Fibroblast of skin of left quadriceps (primary cell): ENCODE measurements at regions not wholly inside any gene's neighbourhood (a gene's known extent, or its start where the extent isn't known, plus 50 kb on each side); places are given as distances from the start of the nearest gene placed in this dataset.

Experiments
- DNase-seq, 2 experiments: peaks; one replicate each; pipeline ENCODE4 v3.0.0-alpha.2; 2013; ENCODE audit warnings: low read depth in 2 of 2

DNA sequence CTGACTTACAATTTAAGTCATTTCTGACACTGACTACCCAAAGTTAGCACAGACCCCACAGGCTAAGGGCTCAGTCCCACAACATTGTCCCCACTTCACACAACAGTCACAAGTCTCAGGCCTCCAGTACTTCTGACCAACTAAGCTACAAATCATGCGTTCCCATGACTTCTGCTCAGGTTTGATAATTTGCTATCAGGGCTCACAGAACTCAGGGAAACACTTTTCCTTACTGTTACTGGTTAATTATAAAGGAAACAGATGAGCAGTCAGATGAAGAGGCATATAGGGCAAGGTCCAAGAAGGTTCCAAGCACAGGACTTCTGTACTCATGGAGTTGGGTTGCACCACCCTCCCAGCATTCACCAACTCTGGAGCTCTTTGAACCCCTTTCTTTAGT is 151.2 kb upstream of the TNR start:
- no peak for DNase-seq

DNA sequence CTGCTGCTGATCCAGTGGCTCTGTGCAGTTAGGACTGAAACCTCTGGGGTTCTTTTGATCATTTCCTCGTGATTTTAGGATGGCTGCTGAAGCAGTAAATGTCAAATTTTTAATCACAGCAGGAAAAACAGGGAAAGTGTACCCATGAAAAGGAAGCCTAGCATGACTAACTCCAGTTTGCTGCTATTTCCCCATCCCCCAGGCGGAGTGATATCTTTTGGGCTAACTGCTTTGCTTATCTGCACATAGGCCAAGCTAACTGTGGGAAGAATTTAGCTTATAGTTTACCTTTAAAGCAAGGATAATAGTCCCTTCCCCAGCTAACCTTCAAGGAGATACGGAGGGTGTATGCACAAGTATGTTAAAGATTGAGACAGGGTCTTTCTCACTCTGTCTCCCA is 149.8 kb upstream of the TNR start:
- DNase-seq = no peak

DNA sequence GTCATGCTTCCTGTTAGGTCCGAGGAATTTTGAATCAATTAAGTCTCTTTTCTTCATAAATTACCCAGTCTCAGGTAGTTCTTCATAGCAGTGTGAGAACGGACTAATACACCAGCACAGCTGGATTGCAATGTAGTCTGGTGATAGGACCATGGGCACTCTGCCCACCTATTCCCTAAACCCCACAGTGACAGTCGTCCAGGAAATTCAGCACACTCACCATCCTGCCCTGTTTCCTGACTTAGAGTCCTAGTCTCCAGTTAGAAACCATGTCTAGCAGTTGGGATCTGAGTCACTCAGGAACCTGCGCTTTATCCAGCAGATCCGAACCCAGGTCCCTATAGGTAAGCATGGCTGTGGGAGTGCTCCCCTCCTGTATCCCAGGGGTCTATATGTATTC is 149.3 kb upstream of the TNR start:
- no peak for DNase-seq

- no peak for DNase-seq
Observed at GRCh38 chr1:175891783-175892309, 148.5 kb upstream of the TNR start.

DNA sequence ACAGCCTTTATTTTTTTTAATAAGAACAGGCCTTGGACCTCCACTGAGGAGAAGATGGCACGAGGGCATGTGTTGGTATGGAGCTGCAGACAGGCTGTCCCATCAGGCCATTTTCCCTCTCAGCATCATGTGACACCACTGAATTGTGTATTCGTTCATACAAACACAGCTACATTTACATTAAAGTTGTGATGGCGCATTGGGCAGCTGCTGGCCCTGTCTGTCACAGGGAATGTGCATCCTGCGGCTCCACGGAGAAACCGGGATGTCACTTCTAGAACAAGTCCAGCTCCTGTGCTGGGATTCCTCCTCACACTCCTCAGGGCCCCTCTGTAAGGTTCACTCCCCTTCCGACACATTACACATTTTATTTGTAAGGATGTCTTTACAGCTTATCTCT is 147.6 kb upstream of the TNR start:
- DNase-seq = no peak

GRCh38 chr1:175889848-175890247 is 146.5 kb upstream of the TNR start:
- DNase-seq = no peak

- no peak for DNase-seq
Observed at GRCh38 chr1:175888996-175889395, 145.6 kb upstream of the TNR start.

- DNase-seq = peak; percentile 11 to 14
Observed at GRCh38 chr1:175887981-175888428, 144.6 kb upstream of the TNR start.

GRCh38 chr1:175887521-175887920 is 144.1 kb upstream of the TNR start:
- DNase-seq = no peak

DNA sequence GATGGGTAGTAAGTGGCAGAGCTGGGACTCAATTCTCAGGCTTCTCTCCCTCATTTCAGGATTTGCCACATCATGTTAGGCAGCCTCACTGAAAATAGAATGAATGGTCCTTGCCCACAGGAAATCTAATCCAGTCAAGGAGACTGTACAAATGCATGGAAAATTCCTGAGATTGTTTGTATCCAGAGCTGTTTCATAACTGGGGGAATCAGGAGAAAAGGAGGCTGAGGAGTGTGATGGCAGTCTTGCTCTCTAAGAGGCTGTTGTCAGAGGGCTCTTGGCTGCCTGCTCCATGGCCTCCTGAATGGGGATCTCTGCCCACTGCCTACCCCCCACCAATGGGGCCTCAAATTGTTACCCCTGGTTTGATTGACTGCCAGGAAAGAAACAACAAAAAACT is 141.9 kb upstream of the TNR start:
- peak; percentile 3 to 12 for DNase-seq

DNA sequence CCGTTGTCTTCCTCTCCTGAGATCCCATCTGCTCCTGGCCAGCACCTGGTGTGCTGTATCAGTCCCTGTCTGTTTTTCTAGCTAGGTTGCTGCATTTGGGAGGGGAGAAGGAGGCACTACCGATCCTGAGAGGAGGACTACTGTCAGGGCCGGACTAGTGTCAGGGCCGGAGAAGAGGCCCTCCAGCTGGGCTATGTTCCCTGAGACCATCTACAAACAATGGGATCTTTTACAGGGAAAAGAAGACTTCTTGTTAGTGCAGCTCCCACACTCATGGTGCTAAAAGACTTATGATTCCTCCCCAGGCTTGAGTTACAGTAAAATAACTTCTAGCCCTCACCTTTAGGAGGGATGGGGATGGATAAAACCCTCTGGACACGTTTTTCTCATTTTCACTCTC is 141.0 kb upstream of the TNR start:
- no peak for DNase-seq

GRCh38 chr1:175882192-175882591 is 138.8 kb upstream of the TNR start:
- DNase-seq = no peak

GRCh38 chr1:175881246-175881976 is 138.0 kb upstream of the TNR start:
- DNase-seq = no peak

GRCh38 chr1:175878775-175879174 is 135.4 kb upstream of the TNR start:
- no peak for DNase-seq

- no peak for DNase-seq
Observed at GRCh38 chr1:175877939-175878737, 134.7 kb upstream of the TNR start.

- DNase-seq = no peak
Observed at GRCh38 chr1:175875556-175875955, 132.2 kb upstream of the TNR start.

GRCh38 chr1:175874081-175874480 is 130.7 kb upstream of the TNR start:
- no peak for DNase-seq

- no peak for DNase-seq
Observed at GRCh38 chr1:175873290-175873935, 130.0 kb upstream of the TNR start.

DNA sequence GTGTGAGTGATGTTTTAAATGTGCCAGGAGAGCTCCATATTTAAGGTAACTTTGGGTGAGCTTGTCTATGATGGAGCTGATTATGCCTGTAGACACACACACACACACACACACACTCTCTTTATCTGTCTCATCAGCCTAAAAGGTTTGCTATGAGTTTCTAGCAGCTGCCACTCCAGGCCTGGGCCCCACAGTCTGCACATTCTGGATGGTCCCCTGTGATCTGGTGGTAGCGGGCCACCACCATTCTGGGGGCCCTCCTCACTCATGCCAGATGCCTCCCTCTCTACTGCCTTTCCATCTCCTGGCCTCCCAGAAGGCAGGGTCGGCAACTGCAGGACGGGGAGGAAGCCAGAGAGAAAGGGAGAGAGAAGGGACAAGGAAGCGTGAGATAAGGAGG is 129.2 kb upstream of the TNR start:
- no peak for DNase-seq

DNA sequence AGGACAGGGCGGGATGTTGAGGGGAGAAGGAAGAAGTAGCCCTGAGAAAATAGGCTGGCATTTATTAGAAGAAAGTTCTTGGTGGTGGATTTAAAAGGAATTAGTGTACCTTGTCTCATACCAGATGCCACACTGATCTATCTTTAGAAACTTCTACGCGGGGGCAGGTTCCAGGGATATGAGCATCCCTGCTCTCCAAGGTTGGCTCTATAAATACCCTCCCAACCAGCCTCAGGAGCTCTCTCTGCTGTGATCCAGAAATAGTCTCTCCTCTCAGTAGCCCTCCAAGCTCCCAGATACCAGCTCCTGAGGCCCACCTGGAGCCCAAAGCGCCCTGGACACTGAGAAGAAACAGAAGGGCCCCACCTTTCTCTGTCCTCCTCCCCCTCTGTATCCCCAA is 128.3 kb upstream of the TNR start:
- no peak for DNase-seq

DNA sequence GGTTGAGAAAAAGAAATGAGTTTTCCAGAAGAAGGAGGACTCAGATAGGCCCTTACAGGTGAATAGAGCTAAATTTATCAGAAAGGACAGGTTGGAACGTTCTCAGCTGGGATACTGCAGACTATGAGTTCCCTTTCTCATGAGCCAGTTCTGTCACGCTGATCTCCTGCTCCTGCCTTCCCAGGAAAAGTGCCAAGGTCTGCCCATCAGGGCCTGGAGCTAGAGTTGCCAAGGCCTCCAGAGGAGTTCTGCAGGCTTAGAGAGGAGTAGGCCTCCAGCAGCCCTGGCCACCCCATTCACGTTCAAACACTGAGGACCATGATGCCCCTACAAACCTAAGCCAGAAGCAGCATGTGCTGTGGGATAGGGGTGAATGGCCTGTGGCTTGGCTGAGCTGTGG is 126.8 kb upstream of the TNR start:
- no peak for DNase-seq

DNA sequence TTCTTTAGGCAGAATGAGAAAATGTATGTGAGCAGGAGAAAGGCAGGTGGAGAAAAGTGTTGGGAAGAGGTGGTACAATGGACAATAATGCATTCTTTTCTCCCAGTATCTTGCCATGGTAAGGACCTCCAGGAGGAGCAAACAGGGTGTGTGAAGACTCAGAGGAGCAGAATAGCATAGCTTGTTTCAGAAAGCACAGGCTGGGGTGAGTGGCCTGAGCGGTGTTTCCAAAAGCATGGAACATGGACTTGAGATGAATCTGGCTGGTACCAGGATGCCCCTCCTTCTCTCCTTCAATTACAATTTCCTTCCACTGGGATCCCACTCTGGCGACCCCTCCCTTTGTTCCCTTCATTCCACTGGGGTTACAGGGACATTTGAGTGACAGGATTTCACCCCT is 123.4 kb upstream of the TNR start:
- no peak for DNase-seq
